ENCODE measurements at regions not wholly inside any gene's neighbourhood (a gene's known extent, or its start where the extent isn't known, plus 50 kb on each side); places are given as distances from the start of the nearest gene placed in this dataset.
A peak's percentile ranks its signal among the peaks of the same experiment; 100 is the strongest.

DNA sequence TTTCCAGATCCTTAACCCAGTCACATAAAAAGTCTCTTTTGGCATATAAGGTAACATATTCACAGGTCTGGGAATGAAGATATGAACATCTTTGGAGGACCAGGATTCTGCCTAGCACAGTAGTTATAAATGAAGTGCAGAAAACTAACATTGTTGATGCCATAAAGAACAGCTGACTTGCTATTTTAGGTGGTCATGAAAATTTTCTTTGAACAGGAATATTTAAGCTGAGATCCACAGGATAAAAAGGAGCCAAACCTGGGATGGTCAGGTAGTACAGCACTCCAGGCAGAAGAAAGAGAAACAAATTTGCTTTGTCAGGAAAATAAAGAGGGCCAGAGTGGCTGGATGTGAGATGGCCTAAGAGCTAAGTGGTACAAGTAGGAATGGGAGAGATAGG, 80.0 kb downstream of the CENPW start:
- Mint-ChIP-seq H3K27ac (ENCODE audit: unreplicated experiment) (no peak overlapping the region), H3K4me3 (ENCODE audit: unreplicated experiment) (no peak overlapping the region), H3K9me3 (ENCODE audit: low read depth) (peaks cover 11% of the 10 kb centered on the region), H3K27me3 (ENCODE audit: low read depth) (no peaks in the 10 kb centered on the region), H3K36me3 (ENCODE audit: low read depth) (no peaks in the 10 kb centered on the region), H3K4me1 (ENCODE audit: low read depth) (no peaks in the 10 kb centered on the region)
- TF ChIP-seq, protein P1, sequence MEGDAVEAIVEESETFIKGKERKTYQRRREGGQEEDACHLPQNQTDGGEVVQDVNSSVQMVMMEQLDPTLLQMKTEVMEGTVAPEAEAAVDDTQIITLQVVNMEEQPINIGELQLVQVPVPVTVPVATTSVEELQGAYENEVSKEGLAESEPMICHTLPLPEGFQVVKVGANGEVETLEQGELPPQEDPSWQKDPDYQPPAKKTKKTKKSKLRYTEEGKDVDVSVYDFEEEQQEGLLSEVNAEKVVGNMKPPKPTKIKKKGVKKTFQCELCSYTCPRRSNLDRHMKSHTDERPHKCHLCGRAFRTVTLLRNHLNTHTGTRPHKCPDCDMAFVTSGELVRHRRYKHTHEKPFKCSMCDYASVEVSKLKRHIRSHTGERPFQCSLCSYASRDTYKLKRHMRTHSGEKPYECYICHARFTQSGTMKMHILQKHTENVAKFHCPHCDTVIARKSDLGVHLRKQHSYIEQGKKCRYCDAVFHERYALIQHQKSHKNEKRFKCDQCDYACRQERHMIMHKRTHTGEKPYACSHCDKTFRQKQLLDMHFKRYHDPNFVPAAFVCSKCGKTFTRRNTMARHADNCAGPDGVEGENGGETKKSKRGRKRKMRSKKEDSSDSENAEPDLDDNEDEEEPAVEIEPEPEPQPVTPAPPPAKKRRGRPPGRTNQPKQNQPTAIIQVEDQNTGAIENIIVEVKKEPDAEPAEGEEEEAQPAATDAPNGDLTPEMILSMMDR (IDR thresholded peaks at IDR 0.05), result no peak
- DNase-seq (ENCODE audit: low spot score), result no peak

DNA sequence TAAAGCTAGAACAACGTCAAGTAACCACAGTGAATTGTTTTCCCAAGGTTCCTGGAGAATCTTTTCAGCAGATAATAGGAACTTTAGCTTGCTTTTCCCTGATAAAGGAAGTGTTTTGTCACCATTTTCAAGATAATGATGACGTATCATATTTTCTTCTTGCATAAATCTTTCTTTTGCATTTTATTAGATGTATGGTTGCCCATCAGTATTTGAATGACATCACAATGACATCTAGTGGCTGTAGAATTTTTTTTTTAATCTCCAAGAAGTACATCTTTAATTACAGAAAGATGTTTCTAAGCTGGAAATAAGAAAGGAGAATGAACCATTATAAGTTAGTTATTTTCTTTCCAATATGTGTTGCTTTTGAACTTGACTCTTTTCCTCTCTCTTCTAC, 83.0 kb downstream of the CENPW start:
- H3K27me3 Mint-ChIP-seq (ENCODE audit: low read depth), result no peaks in the 10 kb centered on the region
- no peak for DNase-seq (ENCODE audit: low spot score)
- TF ChIP-seq, protein P1 (IDR thresholded peaks at IDR 0.05), result peak; percentile 19
- H3K9me3 Mint-ChIP-seq (ENCODE audit: low read depth), result peaks cover 3% of the 10 kb centered on the region
- H3K27ac Mint-ChIP-seq (ENCODE audit: unreplicated experiment), result no peak overlapping the region
- H3K36me3 Mint-ChIP-seq (ENCODE audit: low read depth), result no peaks in the 10 kb centered on the region
- no peak overlapping the region for H3K4me3 Mint-ChIP-seq (ENCODE audit: unreplicated experiment)
- H3K4me1 Mint-ChIP-seq (ENCODE audit: low read depth), result no peaks in the 10 kb centered on the region

DNA sequence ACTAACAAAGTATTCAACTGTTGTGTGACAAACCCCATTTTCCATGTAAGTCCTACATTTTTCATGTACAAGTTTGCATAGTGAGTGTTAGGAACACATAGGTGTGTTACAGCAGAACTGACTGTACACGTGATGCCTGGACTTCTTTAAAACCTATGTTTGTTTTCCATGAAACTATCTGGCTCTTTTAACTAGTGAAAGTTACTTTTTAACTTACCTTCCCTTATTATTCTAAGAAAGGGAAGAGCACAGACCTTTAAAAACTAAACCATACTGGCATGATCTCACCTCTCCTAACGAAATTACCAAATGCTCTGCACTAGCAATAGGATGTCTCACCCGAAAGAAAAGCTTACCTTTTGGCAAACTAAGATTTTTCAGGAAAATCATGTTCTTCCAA, 87.8 kb downstream of the CENPW start:
- H3K9me3 Mint-ChIP-seq (ENCODE audit: low read depth), result no peaks in the 10 kb centered on the region
- H3K36me3 Mint-ChIP-seq (ENCODE audit: low read depth), result no peaks in the 10 kb centered on the region
- peaks cover 3% of the 10 kb centered on the region for H3K27me3 Mint-ChIP-seq (ENCODE audit: low read depth)
- H3K27ac Mint-ChIP-seq (ENCODE audit: unreplicated experiment), result no peak overlapping the region
- TF ChIP-seq, protein P1 (IDR thresholded peaks at IDR 0.05), result no peak
- no peak for DNase-seq (ENCODE audit: low spot score)
- H3K4me1 Mint-ChIP-seq (ENCODE audit: low read depth), result no peaks in the 10 kb centered on the region
- H3K4me3 Mint-ChIP-seq (ENCODE audit: unreplicated experiment), result no peak overlapping the region

DNA sequence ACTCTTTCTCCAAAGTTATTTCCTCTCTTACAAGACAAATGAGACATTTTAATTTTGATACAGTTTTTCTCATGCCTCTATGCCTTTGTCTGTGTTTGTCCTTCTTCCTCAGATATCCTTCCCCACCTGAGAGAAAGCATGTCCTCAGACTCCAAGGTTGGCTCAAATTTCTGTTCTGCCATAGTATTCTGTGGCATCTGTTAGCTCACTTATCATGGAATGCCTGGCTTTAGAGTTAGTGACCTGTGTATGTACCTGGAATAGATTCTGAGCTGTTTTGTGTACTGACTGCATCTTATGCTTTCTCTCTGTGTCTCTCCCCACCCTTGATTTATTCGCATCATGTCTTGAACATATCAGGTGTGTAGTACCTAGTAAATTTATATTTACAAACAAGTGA, 90.0 kb downstream of the CENPW start:
- H3K27me3 Mint-ChIP-seq (ENCODE audit: low read depth), result peaks cover 3% of the 10 kb centered on the region
- H3K4me3 Mint-ChIP-seq (ENCODE audit: unreplicated experiment), result no peak overlapping the region
- TF ChIP-seq, protein P1 (IDR thresholded peaks at IDR 0.05), result no peak
- H3K4me1 Mint-ChIP-seq (ENCODE audit: low read depth), result no peaks in the 10 kb centered on the region
- H3K36me3 Mint-ChIP-seq (ENCODE audit: low read depth), result no peaks in the 10 kb centered on the region
- no peaks in the 10 kb centered on the region for H3K9me3 Mint-ChIP-seq (ENCODE audit: low read depth)
- no peak overlapping the region for H3K27ac Mint-ChIP-seq (ENCODE audit: unreplicated experiment)
- no peak for DNase-seq (ENCODE audit: low spot score)

DNA sequence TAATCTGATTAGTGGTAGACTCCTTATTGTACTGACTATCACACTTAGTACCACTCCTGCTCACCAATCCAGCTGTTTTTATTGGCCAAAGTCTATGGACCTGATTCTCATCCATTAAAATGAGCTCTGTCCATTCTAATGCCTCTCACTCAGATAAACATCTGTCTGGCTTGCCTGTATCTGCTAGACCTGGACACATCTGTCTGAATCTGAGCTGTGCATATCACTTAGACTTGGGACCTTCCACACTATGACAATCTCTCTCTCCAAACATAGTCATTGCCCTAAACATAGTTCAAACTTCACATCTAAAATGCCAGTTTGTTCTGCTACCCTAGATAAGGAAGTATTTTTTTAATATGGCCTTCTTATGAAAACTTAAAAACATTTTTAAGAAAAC, 92.6 kb downstream of the CENPW start:
- Mint-ChIP-seq H3K36me3 (ENCODE audit: low read depth) (no peaks in the 10 kb centered on the region), H3K27me3 (ENCODE audit: low read depth) (peaks cover 3% of the 10 kb centered on the region), H3K9me3 (ENCODE audit: low read depth) (no peaks in the 10 kb centered on the region)

More for the DNA sequence above, 92.6 kb downstream of the CENPW start:
- Mint-ChIP-seq H3K4me3 (ENCODE audit: unreplicated experiment) (no peak overlapping the region), H3K27ac (ENCODE audit: unreplicated experiment) (no peak overlapping the region), H3K4me1 (ENCODE audit: low read depth) (no peaks in the 10 kb centered on the region)
- TF ChIP-seq, protein P1 (IDR thresholded peaks at IDR 0.05), result no peak
- DNase-seq (ENCODE audit: low spot score), result no peak
